Omental fat pad (tissue), 3 donors: ENCODE measurements at regions not wholly inside any gene's neighbourhood (a gene's known extent, or its start where the extent isn't known, plus 50 kb on each side); places are given as distances from the start of the nearest gene placed in this dataset.

Source experiments
- ATAC-seq: fragments of 150-250 bp; one replicate; pipeline ENCODE4 v1.9.1; 2016; ENCODE audit warnings: mild to moderate bottlenecking, moderate library complexity; ENCODE audit not compliant: low FRiP score
- DNase-seq: peaks from one replicate; pipeline ENCODE4 v3.0.0-alpha.2; 2019; ENCODE audit warnings: low spot score
- CTCF ChIP-seq, 3 donors: fragments of 450-650 bp; IDR thresholded peaks; one replicate each; pipeline ENCODE4 v1.5.1; 2016 to 2017; ENCODE audit warnings: antibody characterized with exemption in 3 of 3, mild to moderate bottlenecking in 3 of 3, moderate library complexity in 2 of 3

GRCh38 chr2:64354857-64355680, 98.9 kb upstream of the LGALSL start:
- DNase-seq (no peak), ATAC-seq (no peak)
- TF ChIP-seq CTCF (IDR thresholded peaks at IDR 0.05): no peak

- no peak for TF ChIP-seq CTCF (IDR thresholded peaks at IDR 0.05)
- DNase-seq: no peak
- no peak for ATAC-seq
Observed at GRCh38 chr2:64356906-64357305, 97.1 kb upstream of the LGALSL start.

GRCh38 chr2:64359171-64359891, 94.6 kb upstream of the LGALSL start:
- ATAC-seq (no peak), DNase-seq (no peak)
- no peak for TF ChIP-seq CTCF (IDR thresholded peaks at IDR 0.05)

GRCh38 chr2:64359892-64360657, 93.9 kb upstream of the LGALSL start:
- peak; percentile 98 for ATAC-seq
- no peak for TF ChIP-seq CTCF (IDR thresholded peaks at IDR 0.05)
- DNase-seq: peak; percentile 60

- DNase-seq: no peak
- TF ChIP-seq CTCF (IDR thresholded peaks at IDR 0.05): no peak
- ATAC-seq: no peak
Observed at GRCh38 chr2:64361151-64361938, 92.6 kb upstream of the LGALSL start.

- DNase-seq (no peak), ATAC-seq (no peak)
- no peak for TF ChIP-seq CTCF (IDR thresholded peaks at IDR 0.05)
Observed at GRCh38 chr2:64362562-64363026, 91.4 kb upstream of the LGALSL start.
